Ovary (tissue), 7 donors: ENCODE measurements at regions not wholly inside any gene's neighbourhood (a gene's known extent, or its start where the extent isn't known, plus 50 kb on each side); places are given as distances from the start of the nearest gene placed in this dataset.

Experiments
- DNase-seq, 5 donors: peaks; one replicate each; pipeline ENCODE4 v3.0.0-alpha.2; 2019 to 2020
- H3K27ac ChIP-seq, 2 donors: fragments of 200-600 bp; one replicate each; pipeline versions ENCODE4 v1.5.1 to v1.8.0; 2019 to 2022
- H3K27me3 ChIP-seq: fragments of 200-600 bp; one replicate; pipeline ENCODE4 v1.8.0; 2022
- H3K36me3 ChIP-seq: fragments of 200-600 bp; sonication (generic); one replicate; pipeline ENCODE4 v1.5.1; 2019
- H3K4me1 ChIP-seq: one replicate; pipeline ENCODE4 v1.8.1; 2013; ENCODE audit warnings: mild to moderate bottlenecking, moderate library complexity; ENCODE audit not compliant: insufficient read depth
- H3K4me3 ChIP-seq: fragments of 200-600 bp; sonication (generic); one replicate; pipeline ENCODE4 v1.5.1; 2017
- H3K9me3 ChIP-seq, 2 donors: fragments of 200-600 bp in 1 of 2; sonication (generic) in 1 of 2; one replicate each; pipeline versions ENCODE4 v1.5.1 to v1.8.1; 2013 to 2019; ENCODE audit warnings: mild to moderate bottlenecking in 1 of 2, moderate library complexity in 1 of 2
- CTCF ChIP-seq, 3 donors: fragments of 450-650 bp in 2 of 3; fragments of 200-600 bp in 1 of 3; IDR thresholded peaks; one replicate each; pipeline versions ENCODE4 v1.5.1 to v1.8.0; 2016 to 2022; ENCODE audit warnings: antibody characterized with exemption in 3 of 3, mild to moderate bottlenecking in 1 of 3
- EP300 ChIP-seq: sonication (generic); formaldehyde crosslinking; IDR thresholded peaks from one replicate; pipeline ENCODE4 v1.6.1; 2017; ENCODE audit warnings: antibody characterized with exemption
- POLR2A ChIP-seq: fragments of 450-650 bp; IDR thresholded peaks from one replicate; pipeline ENCODE4 v1.6.1; 2017; ENCODE audit warnings: antibody characterized with exemption, mild to moderate bottlenecking, moderate library complexity
- WGBS, 3 donors: extraction: QIAGEN DNeasy Blood & Tissue Kit in 1 of 3; methylation state at CpG; one replicate each; pipeline versions ENCODE4 v1.1.5 to v1.1.7; 2013 to 2017; 5-methylcytosine and 5-hydroxymethylcytosine counted together
- intact Hi-C, 4 donors: fragments of 100-400 bp; cut with DNase I; formaldehyde crosslinking; loops; one replicate each; pipeline versions ENCODE4 v1.11.0 to v1.15.1; 2022 to 2023
- donor health status: DM: no; HTN: no; CAD: no; lungs with moderate emphysema.
- donor health status: DM: no; HTN: no; CAD: no.
- donor health status: Bipolar disorder and iron deficiency.
- donor health status: DM: no; HTN: no; CAD: no.
- donor health status: DM: yes; HTN: yes; CAD: no.

- intact Hi-C loops, result no loop called here
- H3K4me1 ChIP-seq, result no peaks in the 10 kb centered on the region
- no peak overlapping the region for H3K4me3 ChIP-seq
- TF ChIP-seq POLR2A (no peak), CTCF (IDR thresholded peaks at IDR 0.05) (no peak), EP300 (no peak)
- H3K9me3 ChIP-seq, result no peaks in the 10 kb centered on the region
- no peaks in the 10 kb centered on the region for H3K36me3 ChIP-seq
- whole genome bisulfite sequencing, 3 donors, result 32 to 48% (median 47%) methylated on average over 3 of the region's 3 CpGs
- DNase-seq, result no peak
- no peak overlapping the region for H3K27ac ChIP-seq
- H3K27me3 ChIP-seq, result no peaks in the 10 kb centered on the region
Measured at GRCh38 chr3:186466391-186466974, 77.7 kb downstream of the CRYGS start.

DNA sequence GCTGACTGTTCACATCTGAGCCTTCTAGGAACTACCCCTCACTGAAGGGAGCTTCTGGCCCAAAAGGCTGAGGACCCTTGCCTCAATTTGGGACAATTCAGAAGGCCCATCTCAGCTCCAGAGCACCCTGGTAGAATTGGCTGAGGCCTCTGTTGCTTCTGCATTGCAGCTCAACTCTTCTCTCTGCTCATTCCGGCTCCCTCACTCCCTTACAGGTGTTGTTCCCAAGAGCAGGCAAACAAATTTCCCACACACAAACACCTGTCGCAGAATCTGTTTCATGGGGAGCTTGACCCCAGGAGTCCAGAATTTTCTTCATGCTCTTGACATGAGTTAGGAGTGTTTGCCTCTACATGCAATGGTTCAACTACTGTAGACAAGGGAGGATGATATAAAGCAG lies 78.7 kb downstream of the CRYGS start:
- no peak for TF ChIP-seq CTCF (IDR thresholded peaks at IDR 0.05)
- no peak for TF ChIP-seq EP300
- no peak for TF ChIP-seq POLR2A
- Histone ChIP-seq H3K4me1 (no peaks in the 10 kb centered on the region), H3K27me3 (no peaks in the 10 kb centered on the region), H3K9me3 (no peaks in the 10 kb centered on the region), H3K36me3 (no peaks in the 10 kb centered on the region), H3K4me3 (no peak overlapping the region), H3K27ac (no peak overlapping the region)
- no peak for DNase-seq
- intact Hi-C loops, result no loop called here
- 91 to 92% (median 92%) methylated on average over 2 of the region's 2 CpGs for WGBS, 3 donors

DNA sequence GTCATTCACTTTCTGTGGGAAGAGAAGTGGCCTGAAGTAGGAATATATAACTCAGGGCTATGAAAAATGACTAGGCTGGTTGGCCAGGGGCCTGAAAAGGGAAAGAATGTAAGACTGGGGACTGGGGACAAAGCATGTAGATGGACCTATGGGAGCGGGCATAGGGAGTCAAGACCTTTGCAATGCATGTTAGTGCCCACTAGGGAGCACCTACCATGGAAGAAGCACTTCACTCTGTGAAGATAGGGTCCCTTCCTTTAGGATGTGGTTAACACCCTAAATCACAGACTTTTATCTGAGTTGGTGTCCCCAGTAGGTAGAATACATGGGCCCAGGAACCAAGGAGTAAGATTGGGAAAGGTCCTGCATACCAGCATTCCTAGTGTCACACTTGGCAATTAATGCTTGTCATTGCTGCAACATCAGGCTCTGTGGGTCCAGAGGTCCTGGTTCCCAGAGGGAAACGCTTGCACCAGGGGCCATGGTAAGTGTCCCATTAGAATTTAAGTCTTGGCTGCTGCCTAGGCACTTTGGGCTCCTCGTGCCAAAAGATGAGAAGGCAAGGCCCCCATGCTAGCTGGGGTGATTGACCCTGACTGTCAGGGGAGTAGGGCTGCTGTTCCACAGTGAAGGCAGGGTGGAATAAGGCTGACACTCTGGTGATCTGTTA lies 79.6 kb downstream of the CRYGS start:
- no peaks in the 10 kb centered on the region for H3K27me3 ChIP-seq
- no peak for DNase-seq
- no peaks in the 10 kb centered on the region for H3K9me3 ChIP-seq
- no peaks in the 10 kb centered on the region for H3K4me1 ChIP-seq
- intact Hi-C loops, result no loop called here
- H3K27ac ChIP-seq, result no peak overlapping the region
- H3K4me3 ChIP-seq, result no peak overlapping the region
- TF ChIP-seq CTCF (IDR thresholded peaks at IDR 0.05) (no peak), EP300 (no peak), POLR2A (no peak)
- no peaks in the 10 kb centered on the region for H3K36me3 ChIP-seq
- 78 to 88% (median 81%) methylated on average over 3 of the region's 3 CpGs for WGBS, 3 donors

DNA sequence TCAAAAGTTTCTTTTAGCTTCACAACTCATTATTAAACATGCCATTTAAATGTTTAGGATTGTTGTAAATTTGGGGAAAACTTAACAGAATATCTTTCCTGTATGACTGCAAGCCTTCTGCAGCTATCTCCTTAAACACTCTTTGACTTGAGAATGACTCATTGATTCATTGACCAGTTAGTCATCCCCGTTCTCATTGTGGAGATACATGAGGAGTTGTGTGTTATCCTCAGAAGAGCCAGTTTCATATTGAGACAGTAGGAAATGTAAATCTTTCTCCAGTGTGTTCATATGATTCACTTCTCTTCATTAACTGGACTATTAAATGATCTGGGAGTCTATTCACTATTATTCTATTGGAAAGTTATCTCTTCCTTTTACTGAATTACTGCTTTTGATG lies 83.0 kb downstream of the CRYGS start:
- H3K27ac ChIP-seq, result no peak overlapping the region
- WGBS, 3 donors, result 27 to 49% (median 43%) methylated on average over 1 of the region's 1 CpG
- H3K4me3 ChIP-seq, result no peak overlapping the region
- no peaks in the 10 kb centered on the region for H3K27me3 ChIP-seq
- H3K36me3 ChIP-seq, result no peaks in the 10 kb centered on the region
- no peak for DNase-seq
- intact Hi-C loops, result no loop called here
- H3K9me3 ChIP-seq, result no peaks in the 10 kb centered on the region
- H3K4me1 ChIP-seq, result no peaks in the 10 kb centered on the region
- no peak for TF ChIP-seq CTCF (IDR thresholded peaks at IDR 0.05)
- TF ChIP-seq EP300, result no peak
- TF ChIP-seq POLR2A, result no peak
